ENCODE measurements at regions not wholly inside any gene's neighbourhood (a gene's known extent, or its start where the extent isn't known, plus 50 kb on each side); places are given as distances from the start of the nearest gene placed in this dataset.

GRCh38 chr12:67573566-67573965 lies 75.0 kb upstream of the DYRK2 start:
- TF ChIP-seq CTCF (IDR thresholded peaks at IDR 0.05), result no peak
- no peak for TF ChIP-seq POLR2A (IDR thresholded peaks at IDR 0.05)
- TF ChIP-seq POLR2AphosphoS5 (IDR thresholded peaks at IDR 0.05), result no peak

All from transverse colon (tissue), 4 donors.